NCI-H1092 (cell line): ENCODE measurements at regions not wholly inside any gene's neighbourhood (a gene's known extent, or its start where the extent isn't known, plus 50 kb on each side); places are given as distances from the start of the nearest gene placed in this dataset.
"Not testable (repeated sequence)": the region's sequence is repeated elsewhere in the genome, so short reads cannot be mapped to it uniquely, and the experiment has no call there.

Experiments used
- DNase-seq: peaks from one replicate; lab custom pipeline; 2025; lab: John Stamatoyannopoulos, UW

DNA sequence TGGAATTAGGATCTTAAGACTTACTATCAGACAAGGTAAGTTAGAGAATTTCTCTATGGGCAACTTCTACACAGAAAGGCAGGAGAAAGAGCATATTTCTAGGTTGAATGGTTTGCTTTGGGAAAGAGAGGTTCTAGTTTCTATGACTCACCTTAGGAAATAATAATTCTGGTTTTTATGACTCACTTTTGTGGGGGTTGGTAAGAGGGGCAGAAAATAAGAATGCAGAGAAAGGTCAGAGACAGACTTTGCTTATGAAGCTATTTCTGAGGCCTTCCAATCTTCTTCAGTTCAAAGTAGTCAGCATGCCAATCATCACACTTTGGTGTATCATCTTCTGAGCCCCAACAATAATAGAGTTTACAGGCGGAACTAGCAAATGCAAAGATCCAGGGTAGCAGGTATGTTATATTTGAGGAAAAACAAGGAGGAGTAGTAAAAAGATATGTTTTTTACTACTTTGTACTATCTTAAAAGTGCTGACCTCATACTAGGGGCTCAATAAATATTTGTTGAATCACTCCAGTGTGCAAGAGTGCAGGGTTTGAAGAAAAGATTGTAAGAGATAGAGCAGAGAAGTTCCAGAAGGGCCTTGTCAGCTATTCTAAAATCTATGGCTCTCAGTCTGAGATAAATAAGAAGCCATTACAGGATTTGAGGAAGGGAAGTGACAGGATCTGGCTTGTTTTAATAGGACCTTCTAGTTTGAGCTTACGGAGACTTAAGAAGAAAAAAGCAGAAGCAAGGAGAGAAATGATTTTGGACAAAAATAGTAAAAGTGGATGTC is 56.7 kb upstream of the LRFN5 start:
- no peak for DNase-seq

DNA sequence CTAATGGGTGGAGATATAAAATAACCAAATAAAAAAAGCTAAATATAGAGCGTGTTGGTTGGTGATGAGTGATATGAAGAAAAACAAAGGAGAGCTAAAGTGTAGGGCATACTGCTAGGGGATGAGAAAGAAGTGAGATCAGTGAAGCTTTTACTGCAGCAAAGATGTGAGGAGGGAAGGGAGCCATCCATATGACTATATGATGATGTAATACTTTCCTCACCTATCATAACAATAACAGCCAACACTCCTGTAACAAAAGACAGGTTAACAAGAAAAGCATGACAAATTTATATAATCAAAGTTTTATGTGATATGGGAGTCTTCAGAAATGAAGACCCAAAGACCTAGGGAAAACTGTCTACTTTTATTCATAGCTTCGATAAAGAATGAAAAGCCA is 57.4 kb upstream of the LRFN5 start:
- DNase-seq: no peak

DNA sequence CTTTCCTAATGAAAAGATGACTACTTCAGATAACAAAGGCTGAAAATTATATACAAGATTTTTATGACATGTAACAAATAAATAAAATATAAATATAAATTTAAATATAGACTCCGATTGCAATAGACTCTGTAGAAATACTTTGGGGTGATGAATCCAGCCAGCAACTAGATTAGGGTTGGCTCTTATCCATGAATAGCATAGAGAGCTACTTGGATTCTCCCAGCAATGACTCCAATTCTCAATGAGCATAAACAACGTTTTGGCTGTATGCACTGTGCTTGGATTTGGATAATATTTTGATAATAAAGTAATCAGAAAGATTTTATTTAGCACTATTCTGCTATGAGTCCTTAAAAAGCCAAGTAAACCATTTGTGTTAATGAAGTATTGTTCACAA is 58.0 kb upstream of the LRFN5 start:
- no peak for DNase-seq

DNA sequence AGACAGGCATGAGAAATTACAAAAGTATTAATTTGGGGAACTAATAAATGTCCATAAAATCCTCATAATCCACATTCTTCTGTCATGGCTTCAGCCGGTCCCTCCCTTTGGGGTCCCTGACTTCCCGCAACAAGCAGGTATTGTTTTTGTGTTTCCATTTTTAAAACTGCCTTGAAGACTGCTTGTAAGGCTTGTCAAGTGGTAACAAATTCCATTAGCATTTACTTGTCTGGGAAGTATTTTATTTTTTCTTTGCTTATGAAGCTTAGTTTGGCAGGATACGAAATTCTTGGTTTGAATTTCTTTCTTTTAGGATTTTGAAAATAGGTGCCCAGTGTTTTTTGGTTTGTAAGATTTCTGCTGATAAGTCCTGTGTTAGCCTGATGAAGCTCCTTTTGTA is 65.3 kb upstream of the LRFN5 start:
- no peak for DNase-seq

DNA sequence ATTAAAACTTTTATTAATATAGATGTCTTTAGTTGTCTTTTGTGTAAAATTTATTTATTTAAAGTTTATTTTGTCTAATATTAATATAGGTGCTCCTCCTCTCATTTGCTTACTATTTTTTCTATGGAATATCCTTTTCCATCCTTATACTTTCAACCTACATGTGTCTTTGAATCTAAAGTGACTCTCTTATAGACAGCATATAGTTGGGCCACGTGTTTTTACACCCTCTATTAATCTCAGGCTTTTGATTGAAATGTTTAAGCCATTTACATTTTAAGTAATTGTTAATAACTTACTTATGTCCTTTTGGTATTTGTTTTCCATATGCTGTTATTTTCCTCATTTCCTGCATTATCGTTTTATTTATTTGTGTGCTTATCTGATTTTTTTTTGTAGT is 74.4 kb upstream of the LRFN5 start:
- DNase-seq: no peak

DNA sequence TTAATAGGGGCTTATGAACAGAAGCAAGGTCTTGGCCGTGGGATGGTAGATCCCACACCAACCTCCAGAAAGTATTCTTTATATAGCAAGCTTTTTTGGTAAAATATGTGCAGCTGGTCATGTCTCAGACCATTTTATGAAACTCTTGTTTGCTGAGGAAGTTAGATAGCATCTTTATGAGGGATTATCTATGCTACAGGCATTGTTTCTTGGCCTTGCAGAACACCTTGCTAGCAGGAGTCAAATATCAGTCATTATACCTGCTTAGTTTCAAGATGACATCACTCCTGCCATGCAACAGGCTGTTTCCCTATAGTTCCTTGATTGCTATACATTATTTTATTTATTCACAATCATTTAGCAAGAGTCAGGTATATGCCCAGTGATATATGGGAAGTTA is 84.8 kb upstream of the LRFN5 start:
- no peak for DNase-seq

DNA sequence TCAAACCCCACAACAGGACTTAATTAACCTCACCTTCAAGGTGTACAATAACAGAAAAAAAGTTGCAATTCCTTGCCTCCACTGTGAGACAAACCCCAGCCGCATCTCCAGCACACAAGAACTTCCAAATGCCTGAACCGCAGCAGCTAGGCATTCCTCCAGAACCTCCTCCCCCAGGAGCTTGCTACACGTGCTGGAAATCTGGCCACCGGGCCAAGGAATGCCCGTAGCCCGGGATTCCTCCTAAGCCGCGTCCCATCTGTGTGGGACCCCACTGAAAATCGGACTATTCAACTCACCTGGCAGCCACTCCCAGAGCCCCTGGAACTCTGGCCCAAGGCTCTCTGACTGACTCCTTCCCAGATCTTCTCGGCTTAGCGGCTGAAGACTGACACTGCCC is 88.6 kb upstream of the LRFN5 start:
- not testable (repeated sequence) for DNase-seq

DNA sequence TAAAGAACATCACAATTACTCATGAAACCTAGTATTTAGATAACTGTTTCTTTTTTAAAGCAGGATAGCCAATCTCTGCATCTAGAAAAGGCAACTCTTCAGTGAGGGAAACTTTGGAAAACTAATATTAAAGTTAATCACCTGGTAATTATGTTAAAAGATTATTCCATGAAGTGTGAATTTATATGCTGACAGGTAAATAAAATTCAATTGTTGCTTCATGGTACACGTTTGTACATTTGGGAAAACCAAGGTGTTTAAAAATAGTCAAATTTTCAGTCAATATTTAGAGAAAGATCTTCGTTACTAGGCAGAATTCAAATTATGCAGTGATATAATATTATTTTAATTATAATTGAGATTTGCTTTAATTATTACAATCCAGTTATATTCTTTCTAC is 100.1 kb upstream of the LRFN5 start:
- no peak for DNase-seq

DNA sequence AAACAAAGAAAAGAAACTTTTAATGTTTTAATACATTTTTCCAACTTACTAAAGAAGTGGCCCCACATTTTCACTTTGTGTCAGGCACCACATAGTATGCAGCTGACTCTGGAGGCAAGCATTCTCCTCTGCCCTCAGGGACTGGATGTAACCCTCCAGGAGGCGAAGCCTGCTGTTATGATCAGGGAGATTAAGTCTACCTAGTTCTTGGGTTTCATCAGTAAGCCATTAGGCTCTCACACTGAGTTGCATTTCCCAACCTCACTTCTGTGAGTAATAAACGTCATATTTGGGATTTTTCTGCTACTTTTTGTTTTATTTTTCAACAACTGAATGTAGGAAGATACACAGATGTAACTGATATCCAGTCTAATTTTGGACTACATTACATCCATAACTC is 101.2 kb upstream of the LRFN5 start:
- DNase-seq: no peak

DNA sequence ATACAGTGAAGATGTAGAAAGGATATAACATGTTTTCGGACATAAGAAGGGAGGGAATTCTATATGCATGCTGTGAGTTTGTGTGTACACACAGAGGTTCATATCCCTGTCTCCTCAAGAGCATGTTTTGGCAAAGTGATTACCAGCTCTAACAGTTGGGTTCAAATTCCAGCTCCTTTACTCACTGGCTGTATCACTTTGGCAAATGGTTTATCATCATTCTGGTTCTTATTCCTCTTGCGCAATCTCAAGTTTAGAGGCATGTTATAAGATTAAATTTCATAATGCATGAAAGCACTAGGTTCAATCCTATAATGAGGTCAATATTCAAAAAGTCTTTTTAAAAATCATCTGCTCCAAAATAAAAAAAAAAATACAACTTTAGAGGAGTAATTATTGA is 107.7 kb upstream of the LRFN5 start:
- DNase-seq: no peak

DNA sequence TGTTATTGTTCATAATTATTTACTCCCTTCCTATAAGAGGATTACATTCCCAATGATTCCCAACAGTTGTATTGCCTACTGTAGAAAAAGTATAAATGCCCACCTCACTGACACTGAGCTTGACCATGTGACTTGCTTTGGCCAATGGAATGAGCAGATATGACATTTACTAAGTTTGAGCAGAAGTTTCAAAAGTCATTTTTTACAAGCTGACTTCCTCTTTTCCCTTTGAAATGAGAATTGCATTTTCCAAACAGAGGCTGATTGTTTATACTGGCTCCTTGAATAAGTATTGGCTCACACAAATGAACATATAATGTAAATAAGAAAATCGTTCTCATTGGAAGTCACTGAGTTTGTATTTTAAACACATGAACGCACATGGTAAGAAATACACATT is 116.4 kb upstream of the LRFN5 start:
- no peak for DNase-seq

DNA sequence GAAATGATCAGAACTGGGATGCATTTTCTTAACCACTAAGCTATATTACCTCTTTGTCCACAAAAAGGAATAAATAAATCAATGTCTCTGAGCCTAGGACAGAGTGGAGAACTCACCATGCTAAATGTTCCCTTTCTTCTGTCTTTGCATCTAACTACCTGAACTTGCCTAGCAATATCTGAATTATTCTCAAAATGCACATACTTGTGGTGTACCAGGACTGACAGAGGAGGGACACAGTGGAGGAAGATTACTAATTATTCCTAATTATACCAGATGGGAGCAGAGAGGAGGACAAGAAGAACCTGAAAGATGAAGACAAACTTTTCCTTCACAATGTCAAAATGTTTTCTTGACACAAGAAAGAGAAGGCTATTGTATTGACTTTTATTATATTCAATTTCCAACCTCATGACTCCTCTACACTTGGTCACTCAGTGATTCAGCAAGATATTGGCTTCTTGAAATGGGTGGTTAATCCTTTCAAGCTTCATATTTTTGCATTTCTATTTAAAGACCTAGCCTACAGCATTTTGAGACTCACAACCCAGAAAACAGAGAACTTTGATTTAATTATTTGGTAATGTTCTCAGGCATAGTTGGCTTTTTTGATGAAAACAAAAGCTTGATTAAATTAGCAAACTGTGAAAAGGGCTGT is 117.2 kb upstream of the LRFN5 start:
- no peak for DNase-seq

DNA sequence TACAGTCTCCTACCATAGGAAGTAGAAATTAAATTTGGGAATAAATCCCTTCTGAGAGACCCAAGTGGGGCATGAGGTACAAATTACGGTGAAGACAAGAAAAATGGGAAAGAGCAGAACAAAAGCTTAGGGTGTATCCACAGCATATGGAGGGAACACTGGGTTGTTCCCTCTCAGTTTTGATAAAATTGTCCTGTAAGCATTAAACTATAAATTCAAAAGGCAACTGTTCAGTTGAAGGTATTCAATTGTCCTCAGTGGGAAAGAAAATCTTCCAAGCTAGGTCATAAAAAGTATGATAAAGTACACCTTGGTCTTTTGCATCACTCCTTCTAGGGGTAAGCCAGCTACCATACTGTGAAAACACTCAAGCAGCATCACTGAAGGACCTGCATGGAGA is 118.3 kb upstream of the LRFN5 start:
- DNase-seq: no peak

DNA sequence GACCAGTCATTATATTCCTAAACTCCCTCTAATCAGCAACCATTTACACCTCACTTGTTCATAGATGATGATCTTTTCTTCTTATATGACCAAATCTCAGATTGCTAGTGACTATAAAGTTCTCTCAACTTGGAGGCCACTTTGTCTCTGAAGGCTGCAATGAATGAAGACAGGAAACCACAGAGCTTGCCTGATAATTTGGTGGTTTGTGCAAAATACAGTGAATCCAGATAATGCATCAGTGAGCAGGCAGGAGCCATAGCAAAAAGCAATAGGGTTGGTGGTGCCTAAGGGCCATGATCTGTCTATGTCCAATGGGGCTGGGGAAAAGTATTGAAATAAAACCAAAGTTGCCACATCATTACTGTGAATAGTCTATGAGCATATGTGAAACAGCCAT is 123.8 kb upstream of the LRFN5 start:
- DNase-seq: no peak

DNA sequence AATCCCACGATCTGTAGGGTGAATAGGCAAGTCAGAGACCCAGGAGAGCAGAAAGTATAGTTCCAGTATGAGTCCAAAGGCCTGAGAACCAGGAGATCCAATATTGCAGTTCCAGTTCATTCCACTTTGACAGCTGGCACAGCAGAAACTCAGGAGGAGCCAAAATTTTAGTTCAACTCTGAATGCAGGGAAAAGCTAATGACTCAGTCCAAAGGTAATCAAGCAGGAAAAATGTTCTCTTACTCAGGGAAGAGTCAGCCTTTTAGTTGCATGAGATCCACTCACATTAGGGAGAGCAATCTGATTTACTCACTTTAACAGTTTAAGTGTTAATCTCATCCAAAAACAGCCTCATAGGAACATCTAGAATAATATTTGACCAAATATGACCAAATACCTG is 130.2 kb upstream of the LRFN5 start:
- no peak for DNase-seq

DNA sequence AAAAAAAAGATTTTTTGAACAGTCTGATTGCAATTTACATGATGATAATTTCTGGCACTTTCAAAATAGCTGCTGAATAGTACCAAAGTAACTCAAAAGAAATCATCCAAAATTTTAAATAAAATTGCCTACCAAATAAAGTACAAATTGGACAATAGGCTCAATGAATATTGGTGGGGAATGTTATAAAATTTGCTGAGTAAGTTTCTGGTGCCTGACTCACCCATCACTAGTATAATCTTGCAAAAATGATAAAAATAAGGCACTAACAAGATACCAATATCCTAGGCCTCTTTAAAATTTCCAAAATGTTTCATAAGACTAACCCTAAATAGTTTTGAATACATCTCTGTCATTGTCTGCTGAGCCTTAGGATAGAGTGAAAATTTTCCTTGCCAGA is 145.3 kb upstream of the LRFN5 start:
- no peak for DNase-seq

DNA sequence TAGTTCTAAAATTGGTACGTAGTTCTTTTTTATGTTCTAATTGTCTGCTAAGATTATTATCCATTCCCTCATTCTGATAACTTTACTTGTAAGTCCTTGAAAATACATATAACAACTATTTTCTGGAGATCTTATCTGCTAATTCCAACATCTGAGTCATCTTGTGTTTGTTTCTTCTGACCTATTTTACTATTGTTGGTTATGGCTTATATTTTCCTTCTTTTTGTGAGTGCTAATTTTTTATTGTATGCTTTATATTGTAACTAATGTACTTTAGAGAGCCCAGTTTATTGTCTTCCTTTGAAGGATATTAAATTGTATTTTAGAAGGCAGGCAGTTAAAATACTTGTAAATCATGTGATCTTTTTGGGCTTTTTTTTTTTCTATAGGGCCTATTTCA is 149.3 kb upstream of the LRFN5 start:
- DNase-seq: no peak

DNA sequence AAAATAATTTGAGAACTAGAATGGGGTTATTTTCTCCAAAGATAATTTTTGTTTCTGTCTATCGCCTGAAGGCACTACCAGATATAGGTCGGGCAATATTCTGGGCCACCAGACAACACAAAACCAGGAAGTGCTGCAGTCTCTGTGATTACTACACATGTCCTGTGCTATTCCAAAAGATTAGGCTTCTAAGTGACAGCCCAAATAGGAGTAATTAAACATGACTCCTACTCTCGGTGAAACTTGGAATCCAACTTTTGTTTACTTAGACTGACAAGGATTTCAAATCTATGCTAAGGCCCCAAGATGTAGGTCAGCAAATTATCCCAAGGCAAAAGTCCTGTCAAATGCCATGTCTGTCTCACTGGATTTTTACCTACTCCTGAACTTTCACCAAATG is 157.6 kb upstream of the LRFN5 start:
- no peak for DNase-seq

DNA sequence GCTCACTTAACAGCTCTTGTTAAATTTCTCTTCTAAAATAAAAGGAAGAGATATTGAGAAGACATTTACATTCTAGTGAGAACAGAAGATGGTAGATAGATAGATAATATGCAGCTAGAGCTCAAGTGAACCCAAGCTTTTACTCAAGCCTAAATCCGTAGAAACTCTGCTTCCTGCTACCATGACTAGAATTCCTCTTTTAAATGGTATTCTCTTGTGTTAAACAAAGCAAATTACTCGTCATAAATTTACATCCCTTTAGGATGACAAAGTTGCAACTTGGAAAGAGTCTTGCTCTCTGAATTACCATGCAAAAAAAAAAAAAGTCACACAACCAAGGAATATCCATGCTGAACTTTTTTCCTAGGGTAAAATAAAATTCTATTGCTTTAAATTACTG is 160.7 kb upstream of the LRFN5 start:
- DNase-seq: no peak

DNA sequence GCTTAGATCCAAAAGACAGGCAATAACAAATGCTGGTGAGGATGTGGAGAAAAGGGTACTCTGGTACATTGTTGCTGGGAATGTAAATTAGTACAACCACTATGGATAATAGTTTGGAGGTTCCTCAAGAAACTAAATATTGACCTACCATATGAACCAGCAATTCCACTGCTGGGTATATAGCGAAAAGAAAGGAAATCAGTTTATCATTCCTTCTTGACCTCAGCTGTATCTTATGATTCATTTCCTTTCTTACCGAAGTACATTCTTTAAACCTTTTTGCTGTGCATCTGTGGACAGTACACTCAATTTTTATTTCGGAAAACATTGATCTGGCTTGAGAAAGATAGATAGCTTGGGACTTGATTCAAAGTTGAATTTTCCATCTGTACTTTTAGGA is 183.2 kb upstream of the LRFN5 start:
- no peak for DNase-seq

DNA sequence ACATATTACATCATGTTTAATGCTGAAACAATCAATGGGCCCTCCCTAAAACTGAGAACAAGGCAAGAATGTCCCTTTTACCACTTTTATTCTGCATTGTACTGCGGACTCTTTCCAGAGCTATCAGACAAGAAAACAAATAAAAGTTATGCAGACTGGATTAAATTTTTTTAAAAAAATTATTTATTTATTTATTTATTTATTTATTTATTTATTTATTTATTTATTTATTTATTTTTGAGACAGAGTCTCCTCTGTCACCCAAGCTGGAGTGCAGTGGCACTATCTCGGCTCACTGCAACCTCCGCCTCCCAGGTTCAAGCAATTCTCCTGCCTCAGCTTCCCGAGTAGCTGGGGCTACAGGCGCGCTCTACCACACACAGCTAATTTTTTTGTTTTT is 185.4 kb upstream of the LRFN5 start:
- DNase-seq: not testable (repeated sequence)

DNA sequence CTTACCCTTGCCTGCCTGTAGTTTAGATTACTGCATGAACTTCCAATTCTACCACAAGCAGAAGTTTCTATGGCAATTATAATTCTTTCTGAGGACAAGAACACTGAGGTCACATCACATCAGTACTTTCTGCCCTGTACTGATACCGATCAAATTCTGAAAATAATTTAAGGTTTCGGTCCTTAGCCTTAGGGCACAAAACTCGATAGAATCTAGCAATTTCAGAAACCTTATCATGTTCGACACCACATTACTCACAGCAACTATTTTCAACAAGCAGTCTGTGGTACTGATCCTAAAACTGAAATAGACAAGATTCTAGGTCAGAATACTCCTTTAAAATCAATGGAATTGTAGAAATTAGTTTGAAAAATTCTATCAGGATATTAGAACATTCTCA is 187.0 kb upstream of the LRFN5 start:
- no peak for DNase-seq

DNA sequence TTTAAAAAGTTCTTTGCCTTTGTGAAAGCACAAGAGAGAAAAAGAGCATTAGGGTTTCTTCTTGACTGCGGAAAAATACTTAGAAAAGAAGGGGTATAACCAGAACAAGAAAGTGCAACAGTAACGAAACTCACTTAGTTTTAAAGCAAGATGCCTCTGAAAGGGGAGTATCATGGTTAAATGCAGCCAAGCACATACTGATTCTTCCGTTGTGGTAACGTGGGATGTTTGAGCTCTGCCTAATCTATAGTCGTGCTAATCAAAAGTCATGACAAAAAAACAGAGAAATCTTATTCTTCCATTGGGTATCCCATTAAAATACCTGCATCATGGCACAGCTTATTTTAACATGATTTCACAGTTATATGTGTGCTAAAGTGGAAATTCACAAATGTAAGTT is 187.8 kb upstream of the LRFN5 start:
- no peak for DNase-seq

DNA sequence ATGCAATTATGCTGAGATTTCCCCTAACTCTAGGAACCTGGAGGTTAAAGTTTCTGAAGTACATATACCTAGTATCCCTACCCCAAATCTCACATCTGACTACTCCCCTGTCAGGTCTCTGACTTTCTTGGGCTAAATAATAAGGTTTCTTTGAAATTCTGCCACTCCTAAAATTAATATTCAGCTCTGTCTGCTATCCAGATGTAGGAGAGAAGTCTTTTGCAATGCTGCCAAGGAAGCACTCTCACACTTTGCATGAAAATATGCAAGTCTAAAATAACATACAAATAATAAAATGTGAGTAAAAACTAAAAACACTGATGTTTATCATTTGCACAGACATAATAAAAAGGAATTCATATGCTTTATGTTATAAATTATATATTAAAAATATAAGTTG is 196.9 kb upstream of the LRFN5 start:
- DNase-seq: no peak
